ENCODE measurements at regions not wholly inside any gene's neighbourhood (a gene's known extent, or its start where the extent isn't known, plus 50 kb on each side); places are given as distances from the start of the nearest gene placed in this dataset.

GRCh38 chr3:154992655-154993054, 87.5 kb upstream of the MME start:
- H3K27ac ChIP-seq, result no peak overlapping the region

DNA sequence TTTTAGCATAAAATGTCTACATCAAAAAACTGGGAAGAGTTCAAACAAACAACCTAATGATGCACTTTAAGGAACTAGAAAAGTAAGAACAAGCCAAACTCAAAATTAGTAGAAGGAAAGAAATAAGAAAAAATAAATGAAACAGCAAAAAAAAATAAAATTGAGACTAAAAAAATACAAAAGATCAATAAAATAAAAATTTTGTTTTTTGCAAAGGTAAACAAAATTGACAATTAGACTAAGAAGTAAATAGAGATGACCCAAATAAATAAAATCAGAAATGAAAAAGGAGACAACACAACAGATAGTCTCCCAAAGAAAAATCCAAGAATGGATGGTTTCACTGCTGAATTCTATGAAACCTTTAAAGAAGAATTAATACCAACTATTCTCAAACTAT, 89.6 kb upstream of the MME start:
- Histone ChIP-seq H3K27ac (no peak overlapping the region), H3K9me3 (ENCODE audit: control insufficient read depth, low read length) (no peaks in the 10 kb centered on the region), H3K9ac (no peak overlapping the region), H3K4me1 (no peaks in the 10 kb centered on the region), H2AFZ (no peak overlapping the region), H3K27me3 (ENCODE audit: control insufficient read depth, insufficient read depth, low read length) (no peaks in the 10 kb centered on the region), H3K36me3 (ENCODE audit: control insufficient read depth, insufficient read depth, low read length) (no peaks in the 10 kb centered on the region), H3K4me2 (ENCODE audit: low read length) (no peak overlapping the region), H3K4me3 (ENCODE audit: low read depth, low read length) (no peak overlapping the region), H3K79me2 (no peaks in the 10 kb centered on the region)
- TF ChIP-seq, protein P1, sequence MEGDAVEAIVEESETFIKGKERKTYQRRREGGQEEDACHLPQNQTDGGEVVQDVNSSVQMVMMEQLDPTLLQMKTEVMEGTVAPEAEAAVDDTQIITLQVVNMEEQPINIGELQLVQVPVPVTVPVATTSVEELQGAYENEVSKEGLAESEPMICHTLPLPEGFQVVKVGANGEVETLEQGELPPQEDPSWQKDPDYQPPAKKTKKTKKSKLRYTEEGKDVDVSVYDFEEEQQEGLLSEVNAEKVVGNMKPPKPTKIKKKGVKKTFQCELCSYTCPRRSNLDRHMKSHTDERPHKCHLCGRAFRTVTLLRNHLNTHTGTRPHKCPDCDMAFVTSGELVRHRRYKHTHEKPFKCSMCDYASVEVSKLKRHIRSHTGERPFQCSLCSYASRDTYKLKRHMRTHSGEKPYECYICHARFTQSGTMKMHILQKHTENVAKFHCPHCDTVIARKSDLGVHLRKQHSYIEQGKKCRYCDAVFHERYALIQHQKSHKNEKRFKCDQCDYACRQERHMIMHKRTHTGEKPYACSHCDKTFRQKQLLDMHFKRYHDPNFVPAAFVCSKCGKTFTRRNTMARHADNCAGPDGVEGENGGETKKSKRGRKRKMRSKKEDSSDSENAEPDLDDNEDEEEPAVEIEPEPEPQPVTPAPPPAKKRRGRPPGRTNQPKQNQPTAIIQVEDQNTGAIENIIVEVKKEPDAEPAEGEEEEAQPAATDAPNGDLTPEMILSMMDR (IDR thresholded peaks at IDR 0.05), result no peak

More at GRCh38 chr3:154992655-154993054, 87.5 kb upstream of the MME start:
- TF ChIP-seq, protein P1 (IDR thresholded peaks at IDR 0.05), result no peak
- Histone ChIP-seq H3K36me3 (ENCODE audit: control insufficient read depth, insufficient read depth, low read length) (no peaks in the 10 kb centered on the region), H2AFZ (no peak overlapping the region), H3K79me2 (no peaks in the 10 kb centered on the region), H3K9me3 (ENCODE audit: control insufficient read depth, low read length) (no peaks in the 10 kb centered on the region), H3K4me2 (ENCODE audit: low read length) (no peak overlapping the region), H3K9ac (no peak overlapping the region), H3K4me3 (ENCODE audit: low read depth, low read length) (no peak overlapping the region), H3K4me1 (no peaks in the 10 kb centered on the region), H3K27me3 (ENCODE audit: control insufficient read depth, insufficient read depth, low read length) (no peaks in the 10 kb centered on the region)

- Histone ChIP-seq H3K9me3 (ENCODE audit: control insufficient read depth, low read length) (no peaks in the 10 kb centered on the region), H3K4me1 (no peaks in the 10 kb centered on the region), H3K9ac (no peak overlapping the region), H3K27ac (no peak overlapping the region), H3K4me2 (ENCODE audit: low read length) (no peak overlapping the region), H2AFZ (no peak overlapping the region), H3K79me2 (no peaks in the 10 kb centered on the region), H3K4me3 (ENCODE audit: low read depth, low read length) (no peak overlapping the region), H3K27me3 (ENCODE audit: control insufficient read depth, insufficient read depth, low read length) (no peaks in the 10 kb centered on the region), H3K36me3 (ENCODE audit: control insufficient read depth, insufficient read depth, low read length) (no peaks in the 10 kb centered on the region)
- TF ChIP-seq, protein P1 (IDR thresholded peaks at IDR 0.05), result no peak
Observed at GRCh38 chr3:154987846-154988245, 92.3 kb upstream of the MME start.

- no peak overlapping the region for H3K9ac ChIP-seq
- TF ChIP-seq, protein P1 (IDR thresholded peaks at IDR 0.05), result no peak
- no peaks in the 10 kb centered on the region for H3K4me1 ChIP-seq
- no peak overlapping the region for H3K4me3 ChIP-seq (ENCODE audit: low read depth, low read length)
- no peak overlapping the region for H3K27ac ChIP-seq
- no peaks in the 10 kb centered on the region for H3K36me3 ChIP-seq (ENCODE audit: control insufficient read depth, insufficient read depth, low read length)
- no peak overlapping the region for H3K4me2 ChIP-seq (ENCODE audit: low read length)
- no peaks in the 10 kb centered on the region for H3K27me3 ChIP-seq (ENCODE audit: control insufficient read depth, insufficient read depth, low read length)
- H2AFZ ChIP-seq, result no peak overlapping the region
- no peaks in the 10 kb centered on the region for H3K79me2 ChIP-seq
- H3K9me3 ChIP-seq (ENCODE audit: control insufficient read depth, low read length), result no peaks in the 10 kb centered on the region
Observed at GRCh38 chr3:154981664-154982063, 98.5 kb upstream of the MME start.

GRCh38 chr3:154981201-154981600, 98.9 kb upstream of the MME start:
- no peaks in the 10 kb centered on the region for H3K9me3 ChIP-seq (ENCODE audit: control insufficient read depth, low read length)
- TF ChIP-seq, protein P1 (IDR thresholded peaks at IDR 0.05), result no peak
- H3K36me3 ChIP-seq (ENCODE audit: control insufficient read depth, insufficient read depth, low read length), result no peaks in the 10 kb centered on the region
- H2AFZ ChIP-seq, result no peak overlapping the region
- no peaks in the 10 kb centered on the region for H3K4me1 ChIP-seq
- no peak overlapping the region for H3K4me3 ChIP-seq (ENCODE audit: low read depth, low read length)
- H3K27ac ChIP-seq, result no peak overlapping the region
- H3K79me2 ChIP-seq, result no peaks in the 10 kb centered on the region
- no peak overlapping the region for H3K4me2 ChIP-seq (ENCODE audit: low read length)
- no peaks in the 10 kb centered on the region for H3K27me3 ChIP-seq (ENCODE audit: control insufficient read depth, insufficient read depth, low read length)
- no peak overlapping the region for H3K9ac ChIP-seq

All from parathyroid adenoma (tissue), 2 donors.